Loucy (cell line): ENCODE measurements at regions not wholly inside any gene's neighbourhood (a gene's known extent, or its start where the extent isn't known, plus 50 kb on each side); places are given as distances from the start of the nearest gene placed in this dataset.

Experiments used
- EZH2phosphoT487 ChIP-seq: fragments of 200-600 bp; IDR thresholded peaks from 2 replicates; pipeline ENCODE4 v1.6.1; 2018; ENCODE audit warnings: antibody characterized with exemption, mild to moderate bottlenecking, moderate library complexity, borderline replicate concordance
- TF ChIP-seq, protein P1 (sequence below): fragments of 200-600 bp; sonication (generic); conservative IDR thresholded peaks from 2 replicates; pipeline ENCODE4 v1.5.1; 2014; ENCODE audit warnings: mild to moderate bottlenecking, antibody characterized with exemption, low read length

DNA sequence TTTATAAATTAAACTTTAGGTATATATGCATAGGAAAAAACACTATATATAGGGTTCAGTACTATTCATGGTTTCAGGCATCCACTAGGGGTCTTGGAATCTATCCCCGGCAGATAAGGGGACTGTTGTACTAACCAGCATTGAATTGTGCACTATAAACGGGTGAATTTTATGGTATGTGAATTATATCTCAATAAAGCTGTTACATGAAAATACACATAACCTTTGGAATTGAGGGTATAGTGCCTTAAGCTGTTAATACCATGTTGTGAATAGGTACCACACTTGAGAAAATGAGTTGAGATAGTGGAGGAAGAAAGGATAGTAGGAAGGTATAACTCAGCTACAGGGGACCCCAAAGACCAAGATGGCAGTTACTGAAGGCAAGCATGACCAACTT is 167.3 kb downstream of the HAUS1 start:
- no peak for TF ChIP-seq EZH2phosphoT487
- TF ChIP-seq, protein P1, sequence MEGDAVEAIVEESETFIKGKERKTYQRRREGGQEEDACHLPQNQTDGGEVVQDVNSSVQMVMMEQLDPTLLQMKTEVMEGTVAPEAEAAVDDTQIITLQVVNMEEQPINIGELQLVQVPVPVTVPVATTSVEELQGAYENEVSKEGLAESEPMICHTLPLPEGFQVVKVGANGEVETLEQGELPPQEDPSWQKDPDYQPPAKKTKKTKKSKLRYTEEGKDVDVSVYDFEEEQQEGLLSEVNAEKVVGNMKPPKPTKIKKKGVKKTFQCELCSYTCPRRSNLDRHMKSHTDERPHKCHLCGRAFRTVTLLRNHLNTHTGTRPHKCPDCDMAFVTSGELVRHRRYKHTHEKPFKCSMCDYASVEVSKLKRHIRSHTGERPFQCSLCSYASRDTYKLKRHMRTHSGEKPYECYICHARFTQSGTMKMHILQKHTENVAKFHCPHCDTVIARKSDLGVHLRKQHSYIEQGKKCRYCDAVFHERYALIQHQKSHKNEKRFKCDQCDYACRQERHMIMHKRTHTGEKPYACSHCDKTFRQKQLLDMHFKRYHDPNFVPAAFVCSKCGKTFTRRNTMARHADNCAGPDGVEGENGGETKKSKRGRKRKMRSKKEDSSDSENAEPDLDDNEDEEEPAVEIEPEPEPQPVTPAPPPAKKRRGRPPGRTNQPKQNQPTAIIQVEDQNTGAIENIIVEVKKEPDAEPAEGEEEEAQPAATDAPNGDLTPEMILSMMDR, result no peak
